Osteoblast (primary cell): ENCODE measurements at regions not wholly inside any gene's neighbourhood (a gene's known extent, or its start where the extent isn't known, plus 50 kb on each side); places are given as distances from the start of the nearest gene placed in this dataset.

Source experiments
- DNase-seq: peaks from one replicate; pipeline ENCODE4 v3.0.0; 2011; ENCODE audit warnings: low spot score, mixed read lengths; ENCODE audit not compliant: insufficient read length; ENCODE audit errors: missing footprints
- H2AFZ ChIP-seq: 2 replicates; pipeline ENCODE4 v1.6.0; 2011; ENCODE audit warnings: mild to moderate bottlenecking, low read length
- H3K27ac ChIP-seq: 2 replicates; pipeline ENCODE4 v1.5.1; 2011; ENCODE audit warnings: mild to moderate bottlenecking, low read depth, low read length, moderate library complexity
- H3K27me3 ChIP-seq: 2 replicates; pipeline ENCODE4 v1.6.0; 2012; ENCODE audit warnings: mild to moderate bottlenecking, control low read depth, inconsistent platforms, low read length, moderate library complexity; ENCODE audit not compliant: insufficient read depth
- H3K36me3 ChIP-seq: 2 replicates; pipeline ENCODE4 v1.5.1; 2011; ENCODE audit warnings: mild to moderate bottlenecking, low read length, control low read depth, moderate library complexity; ENCODE audit not compliant: insufficient read depth
- H3K4me1 ChIP-seq: 2 replicates; pipeline ENCODE4 v1.5.1; 2011; ENCODE audit warnings: mild to moderate bottlenecking, low read length, control low read depth, moderate library complexity; ENCODE audit not compliant: insufficient read depth
- H3K4me2 ChIP-seq: 2 replicates; pipeline ENCODE4 v1.6.0; 2011; ENCODE audit warnings: mild to moderate bottlenecking, low read length; ENCODE audit not compliant: insufficient read depth
- H3K4me3 ChIP-seq: fragments of 200-600 bp; sonication (generic); 3 replicates; pipeline ENCODE4 v1.5.1; 2012; ENCODE audit warnings: mild to moderate bottlenecking, low read length, inconsistent platforms; ENCODE audit not compliant: insufficient read depth
- H3K79me2 ChIP-seq: 2 replicates; pipeline ENCODE4 v1.6.0; 2012; ENCODE audit warnings: mild to moderate bottlenecking, low read length, control low read depth, inconsistent platforms; ENCODE audit not compliant: insufficient read depth
- H3K9me3 ChIP-seq: 2 replicates; pipeline ENCODE4 v1.5.1; 2011; ENCODE audit warnings: low read depth, low read length, control low read depth
- H4K20me1 ChIP-seq: 2 replicates; pipeline ENCODE4 v1.6.0; 2012; ENCODE audit warnings: mild to moderate bottlenecking, low read length, control low read depth; ENCODE audit not compliant: insufficient read depth
- CTCF ChIP-seq: IDR thresholded peaks from 2 replicates; pipeline ENCODE4 v1.5.1; 2011; ENCODE audit warnings: mild to moderate bottlenecking, low read depth, low read length, moderate library complexity; ENCODE audit errors: extremely low read depth

GRCh38 chr5:8340739-8341344, 471.9 kb downstream of the MTRR start:
- Histone ChIP-seq H3K27ac (no peak overlapping the region), H3K36me3 (no peaks in the 10 kb centered on the region), H2AFZ (peak overlapping the region; percentile 56), H3K4me3 (no peak overlapping the region), H4K20me1 (no peaks in the 10 kb centered on the region), H3K79me2 (no peaks in the 10 kb centered on the region), H3K9me3 (no peaks in the 10 kb centered on the region), H3K4me2 (peak overlapping the region; percentile 71), H3K4me1 (peaks cover 4% of the 10 kb centered on the region), H3K27me3 (no peaks in the 10 kb centered on the region)
- no peak for DNase-seq
- peak; percentile 60 for TF ChIP-seq CTCF

GRCh38 chr5:8341406-8341805, 472.5 kb downstream of the MTRR start:
- Histone ChIP-seq H4K20me1 (no peaks in the 10 kb centered on the region), H3K36me3 (no peaks in the 10 kb centered on the region), H3K4me3 (no peak overlapping the region), H3K27ac (no peak overlapping the region), H3K27me3 (no peaks in the 10 kb centered on the region), H3K4me1 (peaks cover 4% of the 10 kb centered on the region), H3K9me3 (no peaks in the 10 kb centered on the region), H2AFZ (no peak overlapping the region), H3K79me2 (no peaks in the 10 kb centered on the region), H3K4me2 (no peak overlapping the region)
- DNase-seq = no peak
- no peak for TF ChIP-seq CTCF

GRCh38 chr5:8347984-8348383, 479.0 kb downstream of the MTRR start:
- Histone ChIP-seq H3K4me3 (no peak overlapping the region), H3K4me1 (no peaks in the 10 kb centered on the region), H4K20me1 (no peaks in the 10 kb centered on the region)

GRCh38 chr5:8349855-8350254, 480.9 kb downstream of the MTRR start:
- no peak overlapping the region for H3K4me2 ChIP-seq
- no peaks in the 10 kb centered on the region for H3K79me2 ChIP-seq
- H3K27ac ChIP-seq = no peak overlapping the region
- no peak overlapping the region for H2AFZ ChIP-seq
- TF ChIP-seq CTCF = no peak
- H4K20me1 ChIP-seq = no peaks in the 10 kb centered on the region
- H3K4me3 ChIP-seq = no peak overlapping the region
- no peaks in the 10 kb centered on the region for H3K36me3 ChIP-seq
- no peaks in the 10 kb centered on the region for H3K4me1 ChIP-seq
- H3K27me3 ChIP-seq = no peaks in the 10 kb centered on the region
- DNase-seq = no peak
- no peaks in the 10 kb centered on the region for H3K9me3 ChIP-seq

More at GRCh38 chr5:8347984-8348383, 479.0 kb downstream of the MTRR start:
- no peak overlapping the region for H2AFZ ChIP-seq
- H3K27me3 ChIP-seq = no peaks in the 10 kb centered on the region
- no peaks in the 10 kb centered on the region for H3K79me2 ChIP-seq
- no peaks in the 10 kb centered on the region for H3K9me3 ChIP-seq
- no peaks in the 10 kb centered on the region for H3K36me3 ChIP-seq
- no peak for DNase-seq
- no peak overlapping the region for H3K4me2 ChIP-seq
- no peak overlapping the region for H3K27ac ChIP-seq
- no peak for TF ChIP-seq CTCF
